ENCODE measurements at regions not wholly inside any gene's neighbourhood (a gene's known extent, or its start where the extent isn't known, plus 50 kb on each side); places are given as distances from the start of the nearest gene placed in this dataset.
"Not testable (repeated sequence)": the region's sequence is repeated elsewhere in the genome, so short reads cannot be mapped to it uniquely, and the experiment has no call there.

DNA sequence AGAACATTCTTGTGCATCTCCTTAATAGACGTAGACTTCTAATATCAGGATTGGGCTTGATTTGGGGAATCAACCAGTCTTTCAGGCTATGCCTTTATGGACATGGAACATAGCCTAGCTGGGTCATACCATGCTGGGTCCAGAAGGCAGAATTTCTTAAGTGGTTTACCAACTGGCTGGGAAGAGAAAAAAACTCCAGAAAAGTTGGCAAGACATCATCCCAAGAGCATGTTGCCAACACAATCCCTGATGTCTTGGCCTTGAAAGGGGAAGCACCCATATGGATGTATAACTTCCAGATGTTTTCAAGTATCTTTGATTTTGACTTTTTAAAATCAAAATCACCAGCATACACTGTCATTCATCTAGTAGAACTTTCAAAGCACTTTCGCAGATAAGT, 138.0 kb upstream of the FGF13 start:
- DNase-seq: no peak

DNA sequence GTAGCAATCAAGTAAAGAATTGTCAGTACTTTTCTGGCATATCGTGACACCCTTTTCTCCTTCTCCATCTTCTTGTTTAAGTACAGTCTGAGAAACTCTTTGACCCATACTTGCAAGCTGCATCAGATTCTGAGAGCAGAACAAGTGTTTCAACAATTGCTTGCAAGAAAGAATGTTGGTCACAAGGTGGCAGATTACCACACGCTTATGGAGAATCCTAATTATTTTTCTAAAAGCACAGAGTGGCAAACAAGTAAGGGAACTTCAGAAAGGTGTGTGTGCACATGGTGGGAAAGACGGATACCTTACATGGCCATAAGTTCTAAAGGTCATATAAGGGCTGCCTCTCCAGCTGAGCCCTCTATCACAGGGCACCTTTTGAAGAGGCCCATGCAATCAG, 136.4 kb upstream of the FGF13 start:
- no peak for DNase-seq

DNA sequence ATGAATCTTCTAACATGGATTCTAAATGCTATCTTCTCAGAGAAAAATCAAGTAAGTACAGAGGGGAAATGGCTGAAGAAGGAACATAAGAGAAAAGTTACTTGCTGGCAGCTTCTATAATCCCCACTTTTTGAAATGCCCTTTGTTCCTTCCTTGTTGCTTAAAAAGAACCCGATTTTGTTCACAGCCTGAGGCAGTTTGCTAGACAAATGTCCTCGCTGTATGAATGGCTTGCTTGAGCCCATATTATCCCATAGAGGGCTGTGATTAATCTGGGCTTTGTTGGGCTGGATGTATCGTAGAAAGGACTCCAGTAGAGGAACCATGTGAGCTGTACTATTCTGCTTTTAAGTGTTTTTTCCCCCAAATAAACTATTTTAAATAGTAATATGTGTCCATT, 134.3 kb upstream of the FGF13 start:
- no peak for DNase-seq

DNA sequence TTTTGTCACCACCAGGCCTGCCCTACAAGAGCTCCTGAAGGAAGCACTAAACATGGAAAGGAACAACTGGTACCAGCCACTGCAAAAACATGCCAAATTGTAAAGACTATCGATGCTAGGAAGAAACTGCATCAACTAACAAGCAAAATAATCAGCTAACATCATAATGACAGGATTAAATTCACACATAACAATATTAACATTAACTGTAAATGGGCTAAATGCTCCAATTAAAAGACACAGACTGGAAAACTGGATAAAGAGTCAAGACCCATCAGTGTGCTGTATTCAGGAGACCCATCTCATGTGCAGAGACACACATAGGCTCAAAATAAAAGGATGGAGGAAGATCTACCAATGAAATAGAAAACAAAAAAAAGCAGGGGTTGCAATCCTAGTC, 95.9 kb upstream of the FGF13 start:
- DNase-seq: not testable (repeated sequence)

DNA sequence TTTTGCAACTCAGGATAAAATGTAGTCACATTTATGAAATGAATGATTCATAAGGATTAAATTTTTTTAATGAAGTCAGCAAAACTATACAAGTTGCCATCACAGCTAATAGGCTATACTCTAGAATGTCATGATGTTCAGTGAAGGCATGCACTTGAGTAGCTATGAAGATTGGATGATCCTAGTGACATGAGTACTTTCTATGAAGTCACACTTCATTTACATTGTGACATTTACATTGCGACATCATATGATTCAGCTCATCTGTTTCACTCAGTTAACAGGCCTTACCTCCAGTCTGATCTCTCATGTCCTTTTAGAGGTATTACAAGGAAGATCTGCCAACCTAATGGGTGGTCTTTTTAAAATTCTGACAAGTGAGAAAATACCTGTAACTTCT, 82.7 kb upstream of the FGF13 start:
- DNase-seq: no peak

DNA sequence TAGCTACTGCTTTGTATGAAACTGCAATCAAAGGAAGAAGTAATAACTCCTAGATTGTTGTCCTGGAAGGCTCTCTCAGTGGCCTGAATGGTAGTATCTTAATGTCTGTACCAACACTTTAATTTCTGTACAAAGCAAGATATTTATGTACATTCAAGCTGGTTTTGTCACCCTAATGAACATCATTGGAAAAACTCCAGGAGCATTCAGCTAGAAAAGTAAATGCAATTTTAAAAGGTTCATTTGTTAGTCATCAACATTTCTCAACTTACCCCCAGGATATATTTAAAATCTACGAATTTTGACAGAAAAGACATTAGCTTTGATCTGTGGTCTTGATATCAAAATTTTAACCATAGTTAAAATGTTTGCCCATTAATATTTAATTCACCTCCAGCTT, 80.0 kb upstream of the FGF13 start:
- DNase-seq: no peak

DNA sequence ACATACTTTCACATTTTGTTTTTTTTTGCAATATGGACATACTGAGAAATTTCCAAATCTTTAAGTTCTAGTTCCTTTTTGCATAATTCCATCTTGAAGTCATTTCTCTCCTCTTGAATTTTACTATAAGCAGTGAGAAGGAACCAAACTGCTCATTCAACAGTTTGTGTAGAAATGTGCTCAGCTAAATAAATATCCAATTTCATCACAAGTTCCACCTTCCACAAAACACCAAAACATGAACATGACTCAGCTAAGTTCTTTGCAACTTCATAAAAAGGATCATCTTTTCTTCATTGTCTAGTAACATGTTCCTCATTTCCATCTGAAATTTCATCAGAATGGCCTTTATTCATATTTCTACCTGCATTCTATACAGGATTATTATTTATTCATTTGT, 77.3 kb upstream of the FGF13 start:
- DNase-seq: no peak

DNA sequence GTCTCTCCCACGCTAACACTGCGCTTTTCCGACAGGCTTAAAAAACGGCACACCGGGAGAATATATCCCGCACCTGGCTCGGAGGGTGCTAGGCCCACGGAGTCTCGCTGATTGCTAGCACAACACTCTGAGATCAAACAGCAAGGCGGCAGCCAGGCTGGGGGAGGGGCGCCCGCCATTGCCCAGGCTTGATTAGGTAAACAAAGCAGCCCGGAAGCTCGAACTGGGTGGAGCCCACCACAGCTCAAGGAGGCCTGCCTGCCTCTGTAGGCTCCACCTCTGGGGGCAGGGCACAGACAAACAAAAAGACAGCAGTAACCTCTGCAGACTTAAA, 67.0 kb upstream of the FGF13 start:
- not testable (repeated sequence) for DNase-seq

DNA sequence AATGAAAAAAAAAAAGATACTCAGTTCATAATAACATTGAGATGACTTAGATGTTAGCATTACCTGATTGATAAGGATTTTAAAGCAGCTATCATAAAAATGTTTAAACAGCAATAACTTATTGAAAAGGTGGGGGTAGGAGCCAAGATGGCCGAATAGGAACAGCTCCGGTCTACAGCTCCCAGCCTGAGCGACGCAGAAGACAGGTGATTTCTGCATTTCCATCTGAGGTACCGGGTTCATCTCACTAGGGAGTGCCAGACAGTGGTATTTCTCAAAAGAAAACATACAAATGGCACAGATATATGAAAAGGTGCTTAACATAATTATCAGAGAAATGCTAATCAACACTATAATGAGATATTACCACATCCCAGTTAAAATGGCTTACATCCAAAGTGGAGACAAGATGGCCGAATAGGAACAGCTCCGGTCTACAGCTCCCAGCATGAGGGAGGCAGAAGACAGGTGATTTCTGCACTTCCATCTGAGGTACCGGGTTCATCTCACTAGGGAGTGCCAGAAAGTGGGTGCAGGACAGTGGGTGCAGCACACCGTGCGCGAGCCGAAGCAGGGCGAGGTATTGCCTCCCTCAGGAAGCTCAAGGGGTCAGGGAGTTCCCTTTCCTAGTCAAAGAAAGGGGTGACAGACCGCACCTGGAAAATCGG, 66.5 kb upstream of the FGF13 start:
- not testable (repeated sequence) for DNase-seq

DNA sequence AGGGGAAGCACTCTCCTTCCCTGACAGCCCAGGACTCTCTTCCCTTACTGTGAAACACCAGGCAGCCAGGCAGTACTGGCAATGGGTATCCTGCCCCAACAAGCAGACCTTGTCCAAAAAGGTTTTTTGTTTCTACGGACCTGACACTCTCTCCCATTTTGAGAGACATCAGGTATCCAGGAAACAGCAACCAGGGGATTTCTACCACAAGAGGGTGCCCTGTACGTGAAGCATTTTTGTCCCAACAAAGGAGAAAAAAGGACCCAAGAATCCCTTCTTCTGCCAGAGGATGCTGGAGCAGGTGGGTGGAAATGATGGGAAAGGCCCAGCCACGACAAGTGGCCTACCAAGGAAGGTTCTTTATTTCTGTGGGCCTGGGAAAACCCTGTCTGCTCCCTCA, 65.7 kb upstream of the FGF13 start:
- no peak for DNase-seq

DNA sequence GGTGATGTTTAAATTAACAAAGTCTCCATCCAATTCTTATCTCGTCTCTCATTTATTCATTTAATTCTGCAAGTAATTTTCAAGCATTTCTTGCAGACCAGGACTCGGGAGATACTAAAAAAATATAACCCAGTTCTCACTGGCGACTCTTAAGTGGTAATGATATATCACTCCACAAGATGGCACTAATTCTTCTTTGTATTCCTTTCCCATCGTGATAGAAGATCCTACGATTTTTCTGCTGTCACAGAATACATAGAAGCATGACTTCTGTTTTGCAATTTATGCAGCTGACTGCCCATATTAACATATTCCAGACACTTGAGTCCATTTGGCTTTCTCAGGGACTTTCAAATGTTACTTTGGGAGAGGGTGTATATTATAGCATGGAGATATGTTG, 64.0 kb upstream of the FGF13 start:
- no peak for DNase-seq

DNA sequence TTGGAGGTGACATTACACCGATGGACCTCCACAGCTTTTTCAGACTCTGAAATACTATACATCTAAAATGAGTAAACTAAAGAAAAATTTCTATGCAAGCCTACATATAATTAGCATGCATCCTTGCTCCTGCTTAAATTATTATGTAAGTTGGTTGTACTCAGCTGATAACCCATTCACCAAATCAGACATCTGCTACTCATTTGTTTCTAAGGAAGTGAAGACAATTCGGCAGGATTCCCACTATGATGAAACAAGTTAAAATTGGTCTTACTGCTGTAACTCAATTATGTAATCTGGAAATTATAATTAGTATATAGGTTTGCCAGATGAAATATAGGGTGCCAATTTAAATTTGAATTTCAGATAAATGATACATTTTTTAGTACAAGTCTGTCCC, 59.5 kb upstream of the FGF13 start:
- no peak for DNase-seq

DNA sequence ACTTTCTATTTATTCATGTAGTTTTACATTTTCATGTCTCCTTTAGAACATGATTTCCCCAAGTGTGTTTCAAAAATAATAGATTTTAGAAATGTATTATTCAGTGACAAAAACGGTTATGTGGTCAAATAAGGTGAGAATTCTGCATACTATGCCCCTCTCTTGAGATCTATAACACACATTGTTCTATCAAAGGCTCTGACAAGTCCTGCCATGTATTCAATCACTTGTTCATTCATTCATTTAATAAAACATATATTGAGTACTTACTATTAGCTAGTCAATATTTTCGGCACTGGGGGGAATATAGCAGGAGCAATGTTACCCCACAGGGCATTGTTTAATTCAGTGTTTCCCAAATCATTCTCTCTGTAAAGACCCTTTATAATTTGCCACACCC, 58.4 kb upstream of the FGF13 start:
- no peak for DNase-seq

DNA sequence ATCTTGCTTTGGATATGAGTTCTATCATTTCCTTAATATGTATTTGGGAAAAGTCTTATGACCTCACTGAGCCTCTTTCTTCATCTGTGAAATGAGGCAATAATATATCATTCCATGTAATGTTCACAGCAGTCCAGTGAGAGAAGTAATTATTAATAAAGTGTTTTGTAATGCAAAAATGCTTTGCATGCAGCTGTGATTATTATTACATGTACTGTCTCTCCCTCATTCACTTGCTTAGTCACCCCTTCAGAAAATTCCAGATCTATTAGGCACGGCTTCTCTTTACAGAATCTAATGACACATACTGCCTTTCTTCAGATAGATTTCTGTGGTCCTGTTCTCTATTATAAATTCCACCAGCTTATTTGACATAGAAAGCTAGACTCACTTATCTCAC, 53.5 kb upstream of the FGF13 start:
- no peak for DNase-seq

DNA sequence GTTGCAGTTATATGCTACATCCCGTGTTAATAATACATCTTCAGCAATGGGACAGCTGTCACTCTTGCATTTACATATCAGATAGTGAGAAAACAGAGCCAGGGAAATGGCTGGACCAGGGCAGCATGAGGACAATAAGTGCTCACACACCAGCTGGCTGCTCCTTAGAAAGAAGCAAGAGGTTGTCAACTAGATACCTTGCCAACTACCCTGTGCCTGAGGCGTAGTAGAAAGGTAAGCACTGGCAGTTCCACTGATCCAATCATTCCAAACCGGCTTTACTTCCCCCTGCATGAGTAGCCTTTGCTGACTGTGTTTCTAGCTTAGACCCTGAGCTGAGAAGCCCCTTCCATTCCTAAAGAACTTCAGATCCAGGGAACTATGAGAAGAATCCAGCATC, 52.2 kb upstream of the FGF13 start:
- no peak for DNase-seq

DNA sequence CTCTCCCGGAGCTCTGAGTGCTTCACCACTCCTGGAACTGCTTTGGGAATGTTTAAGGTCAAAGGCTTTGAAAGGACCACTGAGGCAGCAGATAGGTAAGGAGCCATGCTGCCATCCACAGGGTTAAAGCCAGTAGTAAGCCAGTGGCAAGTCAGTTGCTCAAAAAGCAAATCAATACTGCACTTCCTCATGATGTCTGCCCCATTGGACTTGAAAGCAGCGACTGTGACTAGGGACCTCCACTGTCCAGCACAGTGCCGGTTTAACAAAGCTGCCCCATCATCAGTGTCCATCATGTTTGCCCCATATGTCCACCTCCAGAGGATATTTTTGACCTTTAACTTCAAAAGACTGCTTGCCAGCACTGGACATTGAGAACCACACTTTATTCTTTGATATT, 49.9 kb upstream of the FGF13 start:
- no peak for DNase-seq
